ENCODE measurements at regions not wholly inside any gene's neighbourhood (a gene's known extent, or its start where the extent isn't known, plus 50 kb on each side); places are given as distances from the start of the nearest gene placed in this dataset.

- TF ChIP-seq CTCF (IDR thresholded peaks at IDR 0.05; ENCODE audit: low read depth, low read length, poor library complexity, severe bottlenecking) (no peak), EZH2phosphoT487 (IDR thresholded peaks at IDR 0.05; ENCODE audit: borderline replicate concordance, low read length) (no peak)
Observed at GRCh38 chr15:96014939-96015338, 315.6 kb upstream of the NR2F2 start.

Measured in DOHH2 (cell line).